Mucosa of descending colon (tissue), 3 donors: ENCODE measurements at regions not wholly inside any gene's neighbourhood (a gene's known extent, or its start where the extent isn't known, plus 50 kb on each side); places are given as distances from the start of the nearest gene placed in this dataset.

ENCODE experiments used
- ATAC-seq: fragments of 200-7000 bp; cut with Tn5 transposase; one replicate; pipeline ENCODE4 v1.9.1; 2020; ENCODE audit warnings: mild to moderate bottlenecking, moderate library complexity
- DNase-seq, 3 donors: peaks; one replicate each; pipeline ENCODE4 v3.0.0-alpha.2; 2020
- H3K36me3 ChIP-seq: fragments of 200-600 bp; one replicate; pipeline ENCODE4 v1.8.0; 2021; ENCODE audit warnings: low read depth, mild to moderate bottlenecking
- H3K4me1 ChIP-seq: fragments of 200-600 bp; one replicate; pipeline ENCODE4 v1.8.0; 2021; ENCODE audit warnings: low read depth, mild to moderate bottlenecking
- H3K4me3 ChIP-seq: fragments of 200-600 bp; one replicate; pipeline ENCODE4 v1.8.0; 2021; ENCODE audit warnings: mild to moderate bottlenecking
- H3K9me3 ChIP-seq: fragments of 200-600 bp; one replicate; pipeline ENCODE4 v1.8.0; 2021; ENCODE audit warnings: mild to moderate bottlenecking
- CTCF ChIP-seq: fragments of 200-600 bp; IDR thresholded peaks from one replicate; pipeline ENCODE4 v1.8.0; 2022; ENCODE audit warnings: antibody characterized with exemption, mild to moderate bottlenecking
- intact Hi-C, 2 donors: fragments of 100-400 bp; cut with DNase I in 1 of 2; cut with micrococcal nuclease in 1 of 2; formaldehyde crosslinking; loops; one replicate each; pipeline versions ENCODE4 v1.11.0 to v1.11.1; 2022; cut with DNase I, micrococcal nuclease
- donor health status: DM: no; HTN: no; CAD: no; lungs with moderate emphysema.
- donor health status: DM: no; HTN: no; CAD: no.
- donor health status: DM: no; HTN: yes; CAD: no.

GRCh38 chr10:129307141-129307540 lies 159.9 kb upstream of the MGMT start:
- no peak for TF ChIP-seq CTCF
- no peaks in the 10 kb centered on the region for H3K36me3 ChIP-seq
- no peak overlapping the region for H3K4me3 ChIP-seq
- no peak for ATAC-seq
- H3K9me3 ChIP-seq: no peaks in the 10 kb centered on the region
- DNase-seq: no peak
- H3K4me1 ChIP-seq: no peaks in the 10 kb centered on the region
- intact Hi-C loops: no loop called here

GRCh38 chr10:129308953-129309564 lies 158.0 kb upstream of the MGMT start:
- H3K9me3 ChIP-seq: no peaks in the 10 kb centered on the region
- H3K4me3 ChIP-seq: no peak overlapping the region
- intact Hi-C loops: no loop called here
- no peaks in the 10 kb centered on the region for H3K4me1 ChIP-seq
- no peaks in the 10 kb centered on the region for H3K36me3 ChIP-seq
- TF ChIP-seq CTCF: no peak
- DNase-seq (no peak), ATAC-seq (no peak)

GRCh38 chr10:129309565-129309964 lies 157.5 kb upstream of the MGMT start:
- Histone ChIP-seq H3K4me3 (no peak overlapping the region), H3K4me1 (no peaks in the 10 kb centered on the region), H3K36me3 (no peaks in the 10 kb centered on the region), H3K9me3 (no peaks in the 10 kb centered on the region)
- ATAC-seq (no peak), DNase-seq (no peak)
- intact Hi-C loops: no loop called here
- no peak for TF ChIP-seq CTCF

GRCh38 chr10:129310881-129311280 lies 156.2 kb upstream of the MGMT start:
- peaks cover 2% of the 10 kb centered on the region for H3K9me3 ChIP-seq
- no peaks in the 10 kb centered on the region for H3K36me3 ChIP-seq
- H3K4me3 ChIP-seq: no peak overlapping the region
- no peak for TF ChIP-seq CTCF
- ATAC-seq (no peak), DNase-seq (no peak)
- H3K4me1 ChIP-seq: no peaks in the 10 kb centered on the region
- intact Hi-C loops: no loop called here

- no peak overlapping the region for H3K4me3 ChIP-seq
- peaks cover 3% of the 10 kb centered on the region for H3K9me3 ChIP-seq
- no peak for ATAC-seq
- no peak for TF ChIP-seq CTCF
- H3K36me3 ChIP-seq: no peaks in the 10 kb centered on the region
- no peak for DNase-seq
- no peaks in the 10 kb centered on the region for H3K4me1 ChIP-seq
- intact Hi-C loops: no loop called here
Observed at GRCh38 chr10:129319934-129320333, 147.1 kb upstream of the MGMT start.

GRCh38 chr10:129320340-129320739 lies 146.7 kb upstream of the MGMT start:
- no peak for TF ChIP-seq CTCF
- no peaks in the 10 kb centered on the region for H3K36me3 ChIP-seq
- peaks cover 3% of the 10 kb centered on the region for H3K9me3 ChIP-seq
- intact Hi-C loops: no loop called here
- DNase-seq (no peak), ATAC-seq (no peak)
- no peak overlapping the region for H3K4me3 ChIP-seq
- H3K4me1 ChIP-seq: no peaks in the 10 kb centered on the region
